ENCODE measurements at regions not wholly inside any gene's neighbourhood (a gene's known extent, or its start where the extent isn't known, plus 50 kb on each side); places are given as distances from the start of the nearest gene placed in this dataset.
"Not testable (repeated sequence)": the region's sequence is repeated elsewhere in the genome, so short reads cannot be mapped to it uniquely, and the experiment has no call there.

GRCh38 chr17:54353789-54354525 lies 531.2 kb downstream of the KIF2B start:
- DNase-seq (ENCODE audit: low spot score), result no peak

- not testable (repeated sequence) for DNase-seq (ENCODE audit: low spot score)
Measured at GRCh38 chr17:54361073-54361472, 538.3 kb downstream of the KIF2B start.

- DNase-seq (ENCODE audit: low spot score), result no peak
Measured at GRCh38 chr17:54368906-54369305, 531.7 kb upstream of the TOM1L1 start.

- no peak for DNase-seq (ENCODE audit: low spot score)
Measured at GRCh38 chr17:54372069-54372749, 528.4 kb upstream of the TOM1L1 start.

GRCh38 chr17:54373970-54374369 lies 526.7 kb upstream of the TOM1L1 start:
- no peak for DNase-seq (ENCODE audit: low spot score)

- DNase-seq (ENCODE audit: low spot score), result not testable (repeated sequence)
Measured at GRCh38 chr17:54376409-54376808, 524.2 kb upstream of the TOM1L1 start.

GRCh38 chr17:54381482-54381881 lies 519.2 kb upstream of the TOM1L1 start:
- DNase-seq (ENCODE audit: low spot score), result no peak

GRCh38 chr17:54404259-54404658 lies 496.4 kb upstream of the TOM1L1 start:
- no peak for DNase-seq (ENCODE audit: low spot score)

GRCh38 chr17:54405826-54406225 lies 494.8 kb upstream of the TOM1L1 start:
- no peak for DNase-seq (ENCODE audit: low spot score)

- no peak for DNase-seq (ENCODE audit: low spot score)
Measured at GRCh38 chr17:54408731-54409130, 491.9 kb upstream of the TOM1L1 start.

GRCh38 chr17:54418467-54418866 lies 482.2 kb upstream of the TOM1L1 start:
- no peak for DNase-seq (ENCODE audit: low spot score)

GRCh38 chr17:54425671-54426070 lies 475.0 kb upstream of the TOM1L1 start:
- no peak for DNase-seq (ENCODE audit: low spot score)

- peak; percentile 13 for DNase-seq (ENCODE audit: low spot score)
Measured at GRCh38 chr17:54426296-54426886, 474.3 kb upstream of the TOM1L1 start.

- DNase-seq (ENCODE audit: low spot score), result no peak
Measured at GRCh38 chr17:54435966-54436365, 464.7 kb upstream of the TOM1L1 start.

GRCh38 chr17:54439816-54440215 lies 460.8 kb upstream of the TOM1L1 start:
- no peak for DNase-seq (ENCODE audit: low spot score)

GRCh38 chr17:54451051-54451450 lies 449.6 kb upstream of the TOM1L1 start:
- DNase-seq (ENCODE audit: low spot score), result no peak

- DNase-seq (ENCODE audit: low spot score), result no peak
Measured at GRCh38 chr17:54452666-54453348, 447.8 kb upstream of the TOM1L1 start.

GRCh38 chr17:54455251-54455868 lies 445.3 kb upstream of the TOM1L1 start:
- no peak for DNase-seq (ENCODE audit: low spot score)

- not testable (repeated sequence) for DNase-seq (ENCODE audit: low spot score)
Measured at GRCh38 chr17:54465443-54465842, 435.2 kb upstream of the TOM1L1 start.

GRCh38 chr17:54466875-54467274 lies 433.8 kb upstream of the TOM1L1 start:
- DNase-seq (ENCODE audit: low spot score), result no peak

- no peak for DNase-seq (ENCODE audit: low spot score)
Measured at GRCh38 chr17:54482843-54483242, 417.8 kb upstream of the TOM1L1 start.

GRCh38 chr17:54493691-54494090 lies 407.0 kb upstream of the TOM1L1 start:
- no peak for DNase-seq (ENCODE audit: low spot score)

Data from COLO829 (cell line).